Activated CD4-positive, alpha-beta T cell treated with anti-CD3 and anti-CD28 coated beads, Interleukin-2, amount 10 ng/mL, durations not matched to agents 7 days and 5 days (primary cell): ENCODE measurements at regions not wholly inside any gene's neighbourhood (a gene's known extent, or its start where the extent isn't known, plus 50 kb on each side); places are given as distances from the start of the nearest gene placed in this dataset.

Source experiments
- CTCF ChIA-PET: fragments of 350-600 bp; sonication (Branson Sonifier 250); formaldehyde crosslinking; loops from one replicate; lab custom pipeline; 2021; ENCODE audit warnings: antibody characterized with exemption; lab: Charles Lee
- POLR2A ChIA-PET: fragments of 350-600 bp; sonication (Branson Sonifier 250); formaldehyde crosslinking; loops from one replicate; lab custom pipeline; 2021; ENCODE audit warnings: antibody characterized with exemption; lab: Charles Lee
- DNase-seq: peaks from one replicate; pipeline ENCODE4 v3.0.0-alpha.2; 2020
- H3K27ac Mint-ChIP-seq: one replicate; pipeline ENCODE4 v1.8.0; 2021; ENCODE audit warnings: mild to moderate bottlenecking, moderate library complexity, mixed read lengths
- H3K27me3 Mint-ChIP-seq: one replicate; pipeline ENCODE4 v1.8.0; 2021; ENCODE audit warnings: mixed read lengths
- H3K36me3 Mint-ChIP-seq: one replicate; pipeline ENCODE4 v1.8.0; 2021; ENCODE audit warnings: low read depth, mixed read lengths
- H3K4me1 Mint-ChIP-seq: one replicate; pipeline ENCODE4 v1.8.0; 2021; ENCODE audit warnings: mixed read lengths
- H3K4me3 Mint-ChIP-seq: one replicate; pipeline ENCODE4 v1.8.0; 2021; ENCODE audit warnings: mild to moderate bottlenecking, moderate library complexity, mixed read lengths
- H3K9me3 Mint-ChIP-seq: one replicate; pipeline ENCODE4 v1.8.0; 2021; ENCODE audit warnings: mixed read lengths

GRCh38 chr11:69229511-69229910 lies 64.4 kb upstream of the MYEOV start:
- Mint-ChIP-seq H3K36me3 (no peaks in the 10 kb centered on the region), H3K27me3 (peaks cover 29% of the 10 kb centered on the region), H3K4me1 (no peaks in the 10 kb centered on the region), H3K4me3 (no peak overlapping the region), H3K27ac (no peak overlapping the region), H3K9me3 (peaks cover 5% of the 10 kb centered on the region)
- CTCF ChIA-PET = no interaction called here
- POLR2A ChIA-PET = no interaction called here
- no peak for DNase-seq

GRCh38 chr11:69230856-69231425 lies 63.0 kb upstream of the MYEOV start:
- no peak for DNase-seq
- CTCF ChIA-PET = interaction anchor here (1.0 kb wide), 1 partner anchor 11 kb away, joined by 3 read pairs; no protein-coding TSS in a partner anchor
- Mint-ChIP-seq H3K4me3 (no peak overlapping the region), H3K4me1 (no peaks in the 10 kb centered on the region), H3K27me3 (peaks cover 14% of the 10 kb centered on the region), H3K9me3 (no peaks in the 10 kb centered on the region), H3K36me3 (no peaks in the 10 kb centered on the region), H3K27ac (no peak overlapping the region)
- POLR2A ChIA-PET = no interaction called here

- no peaks in the 10 kb centered on the region for H3K4me1 Mint-ChIP-seq
- no peaks in the 10 kb centered on the region for H3K36me3 Mint-ChIP-seq
- DNase-seq = no peak
- POLR2A ChIA-PET = no interaction called here
- CTCF ChIA-PET = interaction anchor here (1.0 kb wide), 1 partner anchor 11 kb away, joined by 3 read pairs; no protein-coding TSS in a partner anchor
- no peak overlapping the region for H3K27ac Mint-ChIP-seq
- peaks cover 10% of the 10 kb centered on the region for H3K27me3 Mint-ChIP-seq
- no peaks in the 10 kb centered on the region for H3K9me3 Mint-ChIP-seq
- no peak overlapping the region for H3K4me3 Mint-ChIP-seq
These were observed 62.4 kb upstream of the MYEOV start for GRCh38 chr11:69231466-69232018.

GRCh38 chr11:69232821-69233743 lies 60.9 kb upstream of the MYEOV start:
- Mint-ChIP-seq H3K4me3 (no peak overlapping the region), H3K27me3 (peaks cover 2% of the 10 kb centered on the region), H3K4me1 (no peaks in the 10 kb centered on the region), H3K27ac (no peak overlapping the region), H3K36me3 (no peaks in the 10 kb centered on the region), H3K9me3 (no peaks in the 10 kb centered on the region)
- ChIA-PET CTCF (no interaction called here), POLR2A (no interaction called here)
- no peak for DNase-seq

- Mint-ChIP-seq H3K36me3 (no peaks in the 10 kb centered on the region), H3K9me3 (no peaks in the 10 kb centered on the region), H3K4me1 (no peaks in the 10 kb centered on the region), H3K27me3 (peaks cover 5% of the 10 kb centered on the region), H3K4me3 (no peak overlapping the region), H3K27ac (no peak overlapping the region)
- DNase-seq = no peak
- ChIA-PET CTCF (no interaction called here), POLR2A (no interaction called here)
These were observed 60.0 kb upstream of the MYEOV start for GRCh38 chr11:69233744-69234570.

GRCh38 chr11:69234740-69235710 lies 58.9 kb upstream of the MYEOV start:
- CTCF ChIA-PET = no interaction called here
- H3K27me3 Mint-ChIP-seq = peaks cover 5% of the 10 kb centered on the region
- DNase-seq = no peak
- no peaks in the 10 kb centered on the region for H3K36me3 Mint-ChIP-seq
- POLR2A ChIA-PET = no interaction called here
- no peaks in the 10 kb centered on the region for H3K9me3 Mint-ChIP-seq
- H3K27ac Mint-ChIP-seq = no peak overlapping the region
- H3K4me3 Mint-ChIP-seq = no peak overlapping the region
- no peaks in the 10 kb centered on the region for H3K4me1 Mint-ChIP-seq

- Mint-ChIP-seq H3K27me3 (peaks cover 5% of the 10 kb centered on the region), H3K27ac (no peak overlapping the region), H3K4me1 (peaks cover 13% of the 10 kb centered on the region), H3K36me3 (peaks cover 1% of the 10 kb centered on the region), H3K9me3 (peaks cover 3% of the 10 kb centered on the region), H3K4me3 (no peak overlapping the region)
- CTCF ChIA-PET = interaction anchor here (0.7 kb wide), 1 partner anchor 205 kb away, joined by 3 read pairs; no protein-coding TSS in a partner anchor
- DNase-seq = no peak
- POLR2A ChIA-PET = no interaction called here
These were observed 55.2 kb upstream of the MYEOV start for GRCh38 chr11:69238573-69239351.

- CTCF ChIA-PET = no interaction called here
- Mint-ChIP-seq H3K27me3 (peaks cover 5% of the 10 kb centered on the region), H3K27ac (no peak overlapping the region), H3K36me3 (peaks cover 1% of the 10 kb centered on the region), H3K9me3 (peaks cover 3% of the 10 kb centered on the region), H3K4me1 (peaks cover 13% of the 10 kb centered on the region), H3K4me3 (no peak overlapping the region)
- no peak for DNase-seq
- POLR2A ChIA-PET = no interaction called here
These were observed 54.3 kb upstream of the MYEOV start for GRCh38 chr11:69239641-69240040.

- no peak for DNase-seq
- H3K27ac Mint-ChIP-seq = no peak overlapping the region
- ChIA-PET POLR2A (no interaction called here), CTCF (no interaction called here)
- peaks cover 3% of the 10 kb centered on the region for H3K9me3 Mint-ChIP-seq
- no peak overlapping the region for H3K4me3 Mint-ChIP-seq
- H3K36me3 Mint-ChIP-seq = peaks cover 1% of the 10 kb centered on the region
- H3K27me3 Mint-ChIP-seq = peaks cover 5% of the 10 kb centered on the region
- peaks cover 13% of the 10 kb centered on the region for H3K4me1 Mint-ChIP-seq
These were observed 53.5 kb upstream of the MYEOV start for GRCh38 chr11:69240332-69241074.

GRCh38 chr11:69241075-69241740 lies 52.7 kb upstream of the MYEOV start:
- ChIA-PET CTCF (no interaction called here), POLR2A (no interaction called here)

More at GRCh38 chr11:69241075-69241740, 52.7 kb upstream of the MYEOV start:
- Mint-ChIP-seq H3K4me1 (peaks cover 13% of the 10 kb centered on the region), H3K9me3 (peaks cover 3% of the 10 kb centered on the region), H3K27ac (no peak overlapping the region), H3K4me3 (no peak overlapping the region), H3K36me3 (peaks cover 1% of the 10 kb centered on the region), H3K27me3 (peaks cover 5% of the 10 kb centered on the region)
- no peak for DNase-seq
